ENCODE measurements at regions not wholly inside any gene's neighbourhood (a gene's known extent, or its start where the extent isn't known, plus 50 kb on each side); places are given as distances from the start of the nearest gene placed in this dataset.

- Mint-ChIP-seq H3K4me3 (no peak overlapping the region), H3K9me3 (no peaks in the 10 kb centered on the region), H3K4me1 (peaks cover 21% of the 10 kb centered on the region), H3K27me3 (ENCODE audit: insufficient read depth) (no peaks in the 10 kb centered on the region), H3K36me3 (ENCODE audit: low read depth) (no peaks in the 10 kb centered on the region), H3K27ac (no peak overlapping the region)
- no peak for DNase-seq
- no peaks in the 10 kb centered on the region for H3K9me3 ChIP-seq (ENCODE audit: control insufficient read depth, low read length)
- WGBS, 2 experiments (ENCODE audit: insufficient coverage in 1 of 2, insufficient read length in 1 of 2) = 51% methylated on average over 3 of the region's 4 CpGs; no CpG with 5 or more reads in 1 of the 2 experiments
- no peaks in the 10 kb centered on the region for H3K36me3 ChIP-seq (ENCODE audit: control insufficient read depth, insufficient read depth, low read length)
- H3K27ac ChIP-seq (ENCODE audit: low read depth, low read length) = no peak overlapping the region
- no peak for TF ChIP-seq CTCF (conservative IDR thresholded peaks at IDR 0.05)
- no peaks in the 10 kb centered on the region for H3K27me3 ChIP-seq (ENCODE audit: control insufficient read depth, insufficient read depth, low read length, poor library complexity, severe bottlenecking)
- no peak overlapping the region for H3K4me3 ChIP-seq (ENCODE audit: low read length)
- H3K4me1 ChIP-seq (ENCODE audit: control insufficient read depth, insufficient read depth, low read length) = peaks cover 3% of the 10 kb centered on the region
- no peak overlapping the region for H3K9ac ChIP-seq (ENCODE audit: extremely low read depth, low read length, poor library complexity, severe bottlenecking)
Measured at GRCh38 chr3:118480101-118480860, 554.4 kb downstream of the IGSF11 start.

- H3K27me3 ChIP-seq (ENCODE audit: control insufficient read depth, insufficient read depth, low read length, poor library complexity, severe bottlenecking) = no peaks in the 10 kb centered on the region
- no peak overlapping the region for H3K27ac ChIP-seq (ENCODE audit: low read depth, low read length)
- no peak for TF ChIP-seq CTCF (conservative IDR thresholded peaks at IDR 0.05)
- no peaks in the 10 kb centered on the region for H3K9me3 ChIP-seq (ENCODE audit: control insufficient read depth, low read length)
- no peaks in the 10 kb centered on the region for H3K9me3 Mint-ChIP-seq
- DNase-seq = no peak
- H3K36me3 Mint-ChIP-seq (ENCODE audit: low read depth) = no peaks in the 10 kb centered on the region
- no peaks in the 10 kb centered on the region for H3K4me1 ChIP-seq (ENCODE audit: control insufficient read depth, insufficient read depth, low read length)
- H3K4me3 Mint-ChIP-seq = no peak overlapping the region
- no peak overlapping the region for H3K27ac Mint-ChIP-seq
- no peaks in the 10 kb centered on the region for H3K36me3 ChIP-seq (ENCODE audit: control insufficient read depth, insufficient read depth, low read length)
- H3K4me1 Mint-ChIP-seq = peaks cover 6% of the 10 kb centered on the region
- WGBS, 2 experiments (ENCODE audit: insufficient coverage in 1 of 2, insufficient read length in 1 of 2) = 95 to 97% methylated on average over 5 of the region's 5 CpGs
- H3K4me3 ChIP-seq (ENCODE audit: low read length) = no peak overlapping the region
- no peak overlapping the region for H3K9ac ChIP-seq (ENCODE audit: extremely low read depth, low read length, poor library complexity, severe bottlenecking)
- H3K27me3 Mint-ChIP-seq (ENCODE audit: insufficient read depth) = no peaks in the 10 kb centered on the region
Measured at GRCh38 chr3:118485693-118486092, 549.0 kb downstream of the IGSF11 start.

GRCh38 chr3:118487734-118488133 lies 546.9 kb downstream of the IGSF11 start:
- peaks cover 4% of the 10 kb centered on the region for H3K4me1 Mint-ChIP-seq
- Histone ChIP-seq H3K9ac (ENCODE audit: extremely low read depth, low read length, poor library complexity, severe bottlenecking) (no peak overlapping the region), H3K27me3 (ENCODE audit: control insufficient read depth, insufficient read depth, low read length, poor library complexity, severe bottlenecking) (no peaks in the 10 kb centered on the region), H3K36me3 (ENCODE audit: control insufficient read depth, insufficient read depth, low read length) (no peaks in the 10 kb centered on the region), H3K4me3 (ENCODE audit: low read length) (no peak overlapping the region), H3K9me3 (ENCODE audit: control insufficient read depth, low read length) (no peaks in the 10 kb centered on the region), H3K4me1 (ENCODE audit: control insufficient read depth, insufficient read depth, low read length) (no peaks in the 10 kb centered on the region), H3K27ac (ENCODE audit: low read depth, low read length) (no peak overlapping the region)
- H3K4me3 Mint-ChIP-seq = no peak overlapping the region
- H3K9me3 Mint-ChIP-seq = peaks cover 4% of the 10 kb centered on the region
- H3K27ac Mint-ChIP-seq = no peak overlapping the region
- WGBS, 2 experiments (ENCODE audit: insufficient coverage in 1 of 2, insufficient read length in 1 of 2) = 84 to 100% methylated on average over 1 to 2 of the region's 2 CpGs
- DNase-seq = no peak
- H3K36me3 Mint-ChIP-seq (ENCODE audit: low read depth) = no peaks in the 10 kb centered on the region
- no peak for TF ChIP-seq CTCF (conservative IDR thresholded peaks at IDR 0.05)
- H3K27me3 Mint-ChIP-seq (ENCODE audit: insufficient read depth) = no peaks in the 10 kb centered on the region

Data from endodermal cell (in vitro differentiated cells).